ENCODE measurements at regions not wholly inside any gene's neighbourhood (a gene's known extent, or its start where the extent isn't known, plus 50 kb on each side); places are given as distances from the start of the nearest gene placed in this dataset.

- DNase-seq, result no peak
Observed at GRCh38 chr7:46653848-46654247, 732.8 kb upstream of the IGFBP3 start.

- DNase-seq, result no peak
Observed at GRCh38 chr7:46652317-46652716, 731.2 kb upstream of the IGFBP3 start.

- no peak for DNase-seq
Observed at GRCh38 chr7:46651561-46652088, 730.6 kb upstream of the IGFBP3 start.

GRCh38 chr7:46651070-46651469 is 730.0 kb upstream of the IGFBP3 start:
- DNase-seq, result no peak

GRCh38 chr7:46649876-46650275 is 728.8 kb upstream of the IGFBP3 start:
- DNase-seq, result no peak

- DNase-seq, result no peak
Observed at GRCh38 chr7:46637793-46638735, 717.0 kb upstream of the IGFBP3 start.

GRCh38 chr7:46636022-46636421 is 715.0 kb upstream of the IGFBP3 start:
- no peak for DNase-seq

- DNase-seq, result no peak
Observed at GRCh38 chr7:46633630-46634240, 712.7 kb upstream of the IGFBP3 start.

- DNase-seq, result no peak
Observed at GRCh38 chr7:46633200-46633599, 712.1 kb upstream of the IGFBP3 start.

- DNase-seq, result no peak
Observed at GRCh38 chr7:46630031-46630430, 709.0 kb upstream of the IGFBP3 start.

GRCh38 chr7:46628389-46628788 is 707.3 kb upstream of the IGFBP3 start:
- DNase-seq, result no peak

GRCh38 chr7:46626691-46627310 is 705.7 kb upstream of the IGFBP3 start:
- DNase-seq, result no peak

- DNase-seq, result no peak
Observed at GRCh38 chr7:46626261-46626660, 705.2 kb upstream of the IGFBP3 start.

- DNase-seq, result no peak
Observed at GRCh38 chr7:46625032-46625431, 704.0 kb upstream of the IGFBP3 start.

- no peak for DNase-seq
Observed at GRCh38 chr7:46622251-46622650, 701.2 kb upstream of the IGFBP3 start.

- no peak for DNase-seq
Observed at GRCh38 chr7:46619723-46620310, 698.7 kb upstream of the IGFBP3 start.

GRCh38 chr7:46616636-46617035 is 695.6 kb upstream of the IGFBP3 start:
- DNase-seq, result no peak

- DNase-seq, result no peak
Observed at GRCh38 chr7:46613551-46613950, 692.5 kb upstream of the IGFBP3 start.

GRCh38 chr7:46613116-46613515 is 692.0 kb upstream of the IGFBP3 start:
- DNase-seq, result no peak

- DNase-seq, result no peak
Observed at GRCh38 chr7:46611508-46611907, 690.4 kb upstream of the IGFBP3 start.

GRCh38 chr7:46610746-46611145 is 689.7 kb upstream of the IGFBP3 start:
- no peak for DNase-seq

GRCh38 chr7:46607176-46607575 is 686.1 kb upstream of the IGFBP3 start:
- DNase-seq, result no peak

- DNase-seq, result no peak
Observed at GRCh38 chr7:46606761-46607160, 685.7 kb upstream of the IGFBP3 start.
